ENCODE measurements at regions not wholly inside any gene's neighbourhood (a gene's known extent, or its start where the extent isn't known, plus 50 kb on each side); places are given as distances from the start of the nearest gene placed in this dataset.
A peak's percentile ranks its signal among the peaks of the same experiment; 100 is the strongest.

DNA sequence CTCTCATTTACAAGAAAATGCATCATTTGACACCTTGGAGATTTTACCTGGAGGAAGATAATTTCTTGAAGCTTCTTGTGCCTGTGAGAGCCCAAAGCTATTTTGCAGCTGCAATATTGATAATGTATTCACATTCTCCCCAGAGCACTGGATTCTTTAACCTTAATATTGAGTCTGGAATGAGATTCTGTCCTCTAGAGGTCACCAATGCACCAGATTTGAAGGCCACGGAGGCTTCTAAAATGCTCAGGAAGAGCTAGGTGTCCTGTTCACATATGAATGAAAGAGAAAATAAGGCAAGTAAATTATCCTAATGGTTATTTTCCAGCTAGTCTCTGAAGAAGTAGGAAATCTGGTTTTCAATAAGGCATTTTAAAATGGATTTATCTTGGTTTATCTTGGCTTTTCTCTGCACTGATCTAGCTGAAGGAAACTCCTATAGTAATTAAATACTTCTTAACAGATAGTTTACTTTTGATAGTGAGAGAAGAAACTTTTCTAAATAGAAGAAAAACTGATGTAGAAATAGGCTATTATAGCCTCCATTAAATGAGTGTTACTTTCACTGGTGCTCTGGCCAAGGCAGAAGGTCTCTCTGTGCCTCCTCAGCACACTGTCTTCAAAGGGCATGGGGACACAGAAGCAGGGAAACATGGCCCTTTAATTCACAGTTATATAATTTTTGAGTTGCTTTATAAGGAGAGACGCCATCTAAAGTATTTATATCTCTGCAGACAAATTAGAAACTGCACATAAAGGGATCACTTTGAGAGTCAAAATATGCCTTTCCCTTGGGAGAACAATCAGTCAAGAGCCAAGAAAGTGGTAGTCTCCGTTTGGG, 297.0 kb upstream of the ACTBL2 start:
- peak; percentile 84 for DNase-seq (ENCODE audit: extremely low read depth, low read depth)

DNA sequence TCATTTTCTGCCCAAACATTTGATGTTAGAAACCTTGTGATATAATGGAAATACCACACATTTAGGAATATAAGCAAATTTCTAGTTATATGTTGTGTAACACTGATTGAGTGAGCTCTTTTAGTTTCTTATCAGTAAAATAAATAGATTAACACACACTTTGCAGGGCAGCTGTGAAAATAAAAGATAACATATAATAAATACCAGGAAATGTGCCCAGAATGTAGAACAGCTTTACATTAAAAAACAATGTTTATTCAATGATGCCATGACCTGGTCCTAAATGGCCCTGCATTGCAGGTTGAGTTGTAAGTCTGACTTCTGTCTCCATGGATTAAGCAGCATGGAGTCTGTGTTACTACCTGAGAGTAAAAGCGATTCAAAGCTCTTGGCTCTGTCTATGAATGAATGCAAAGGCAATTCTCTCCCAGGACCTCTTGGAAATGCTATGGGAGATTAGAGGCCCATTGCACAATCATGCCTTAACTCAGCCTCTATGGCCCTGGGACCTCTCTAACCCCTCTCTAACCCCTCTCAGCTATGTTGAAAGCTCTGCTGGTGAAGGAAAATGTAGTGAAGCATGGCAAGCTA, 296.0 kb upstream of the ACTBL2 start:
- DNase-seq (ENCODE audit: extremely low read depth, low read depth) = no peak

DNA sequence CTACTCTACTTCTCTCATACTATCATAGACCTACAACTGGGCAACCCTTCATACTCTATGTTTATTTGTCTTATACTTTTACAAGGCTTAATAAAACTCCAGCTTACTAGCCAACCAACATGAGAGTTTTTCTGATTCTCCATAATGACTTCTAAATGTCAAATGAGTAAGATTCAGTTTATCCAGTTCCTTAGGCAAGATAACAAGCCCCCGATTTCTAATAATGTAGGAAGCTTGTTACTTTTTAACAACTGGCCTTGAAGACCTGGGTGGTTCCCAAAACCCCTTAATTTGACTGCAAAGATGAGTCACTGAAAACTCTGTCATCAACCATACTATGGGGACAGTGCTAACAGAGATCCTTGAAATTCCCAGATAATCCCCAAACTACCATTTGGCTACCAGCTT, 294.6 kb upstream of the ACTBL2 start:
- DNase-seq (ENCODE audit: extremely low read depth, low read depth) = no peak

DNA sequence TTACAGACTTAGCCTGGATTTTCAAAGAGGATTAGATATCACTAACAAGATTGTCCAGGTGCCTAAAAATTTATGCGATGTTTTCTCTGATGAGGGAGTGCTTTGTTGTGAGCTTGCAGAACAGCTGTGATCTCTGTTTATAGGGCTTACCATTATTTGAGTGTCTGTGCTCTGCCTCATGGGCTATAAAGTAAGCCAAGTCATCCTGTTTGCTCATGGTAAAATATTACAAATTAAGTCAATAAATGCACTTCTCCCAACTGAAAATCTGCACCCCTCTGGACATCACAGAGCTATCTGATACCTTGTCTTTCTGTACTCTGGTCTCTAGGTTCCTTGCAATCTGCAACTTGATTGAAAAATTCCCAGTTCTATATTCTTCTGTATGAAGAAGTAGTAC, 293.4 kb upstream of the ACTBL2 start:
- DNase-seq (ENCODE audit: extremely low read depth, low read depth) = no peak

DNA sequence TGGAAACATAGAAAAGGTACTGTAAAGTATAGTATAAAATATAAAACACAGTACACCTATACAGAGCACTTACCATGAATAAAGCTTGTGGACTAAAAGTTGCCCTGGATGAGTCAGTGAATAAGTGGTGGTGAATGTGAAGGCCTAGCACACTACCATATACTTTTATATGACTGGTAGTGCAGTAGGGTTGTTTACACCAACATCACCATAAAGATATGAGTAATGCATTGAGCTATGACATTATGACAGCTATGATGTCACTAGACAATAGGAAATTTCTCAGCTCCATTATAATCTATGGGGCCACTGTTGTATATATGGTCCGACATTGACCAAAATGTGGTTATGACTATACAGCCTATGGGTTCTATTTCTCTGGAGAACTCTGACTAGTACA, 291.8 kb upstream of the ACTBL2 start:
- no peak for DNase-seq (ENCODE audit: extremely low read depth, low read depth)

DNA sequence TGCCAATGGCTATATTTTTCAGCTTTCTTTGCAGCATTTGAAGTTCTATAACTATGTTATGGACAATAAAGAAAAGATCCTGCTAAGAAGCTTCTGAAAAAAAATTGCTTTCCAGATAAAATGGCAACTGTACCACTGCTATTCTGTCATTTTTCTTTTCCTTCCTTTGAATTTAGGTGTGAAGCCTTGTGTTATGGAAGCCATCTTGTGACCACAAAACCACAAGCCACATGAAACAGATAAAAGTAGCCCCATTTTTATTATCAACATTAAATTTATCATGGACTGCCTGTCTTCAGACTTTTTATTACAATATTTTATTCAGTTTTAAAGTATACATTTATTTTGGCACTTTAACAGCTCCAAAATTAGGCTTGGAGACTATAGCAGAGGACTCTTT, 289.9 kb upstream of the ACTBL2 start:
- no peak for DNase-seq (ENCODE audit: extremely low read depth, low read depth)

DNA sequence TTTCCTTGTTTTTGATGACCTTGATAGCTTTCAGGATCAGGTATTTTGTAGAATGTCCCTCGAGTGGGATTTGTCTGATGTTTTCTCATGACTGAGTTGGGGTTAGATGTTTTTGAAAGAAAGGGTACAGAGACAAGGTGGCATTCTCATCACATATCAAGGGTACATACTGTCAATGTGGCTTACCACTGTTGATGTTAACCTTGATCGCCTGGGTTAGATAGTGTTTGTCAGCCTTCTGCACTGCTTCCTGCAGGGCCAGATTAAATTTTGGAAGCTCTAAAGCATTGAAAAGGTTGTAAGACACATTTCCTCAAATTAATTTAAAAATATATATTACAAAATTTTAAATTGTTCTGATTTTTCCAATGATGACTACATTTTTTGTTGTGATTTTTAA, 287.4 kb upstream of the ACTBL2 start:
- DNase-seq (ENCODE audit: extremely low read depth, low read depth) = no peak

DNA sequence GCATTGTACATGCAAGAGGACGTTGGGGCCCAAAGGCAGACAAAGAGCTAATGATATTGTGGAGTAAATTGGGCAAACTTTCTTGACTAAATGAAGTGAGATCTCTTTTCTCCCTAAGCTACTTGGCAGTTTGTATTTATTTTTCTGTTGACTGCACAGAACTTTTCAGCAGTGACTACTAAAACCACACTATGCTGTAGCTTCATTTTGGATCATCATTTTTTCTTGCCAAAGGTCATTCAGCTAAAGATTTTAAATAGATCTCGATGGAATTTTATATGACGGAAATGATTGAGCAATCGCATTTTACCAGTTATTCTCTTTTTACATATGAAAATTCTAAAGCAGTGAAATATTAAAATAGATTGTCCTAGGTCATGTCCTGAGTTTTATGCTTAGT, 286.1 kb upstream of the ACTBL2 start:
- no peak for DNase-seq (ENCODE audit: extremely low read depth, low read depth)

DNA sequence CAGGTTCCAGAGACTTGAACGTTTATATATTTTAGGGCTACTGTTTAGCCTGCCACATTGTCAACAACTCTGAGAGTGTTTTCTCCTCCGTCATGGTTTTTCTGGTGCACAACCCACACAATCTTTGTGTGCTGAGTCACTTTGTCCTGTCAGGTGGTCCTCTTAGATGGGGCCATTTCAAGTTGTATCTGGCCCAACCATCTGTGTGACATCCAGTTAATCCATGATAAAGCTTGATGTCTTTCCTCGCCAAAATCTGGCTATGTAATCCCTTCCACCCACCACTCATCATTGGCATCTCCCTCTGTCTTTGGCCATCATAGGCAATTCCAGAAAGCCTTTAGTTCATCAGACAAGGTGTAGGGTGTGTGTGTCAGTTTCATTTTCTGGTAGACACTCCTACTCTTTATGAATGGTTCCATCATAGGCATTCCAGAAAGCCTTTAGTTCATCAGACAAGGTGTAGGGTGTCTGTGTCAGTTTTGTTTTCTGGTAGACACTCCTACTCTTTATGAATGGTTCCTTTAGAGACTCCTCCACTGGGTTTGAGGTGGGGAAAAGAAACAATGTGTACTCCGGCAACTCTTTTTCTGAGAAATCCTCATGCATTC, 282.0 kb upstream of the ACTBL2 start:
- no peak for DNase-seq (ENCODE audit: extremely low read depth, low read depth)

DNA sequence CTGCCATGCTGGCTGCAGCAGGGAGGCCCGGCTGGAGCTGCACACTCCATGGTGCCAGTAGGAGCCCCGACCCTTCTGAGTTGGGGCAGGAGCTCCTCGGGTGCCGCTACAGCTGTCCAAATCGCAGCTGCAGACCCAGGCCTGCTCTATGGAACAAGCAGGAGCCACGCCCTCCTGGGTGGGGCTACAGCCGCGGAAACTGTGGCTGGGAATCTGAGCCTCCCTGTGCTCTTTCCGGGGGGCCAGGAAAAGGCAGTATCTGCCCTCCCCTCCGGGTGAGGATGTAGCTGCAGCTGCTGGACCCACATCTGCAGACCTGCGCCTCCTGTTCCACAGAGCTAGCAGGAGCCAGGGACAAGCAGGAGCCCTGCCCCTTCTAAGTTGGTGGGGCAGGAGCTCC, 278.9 kb upstream of the ACTBL2 start:
- DNase-seq (ENCODE audit: extremely low read depth, low read depth) = no peak

DNA sequence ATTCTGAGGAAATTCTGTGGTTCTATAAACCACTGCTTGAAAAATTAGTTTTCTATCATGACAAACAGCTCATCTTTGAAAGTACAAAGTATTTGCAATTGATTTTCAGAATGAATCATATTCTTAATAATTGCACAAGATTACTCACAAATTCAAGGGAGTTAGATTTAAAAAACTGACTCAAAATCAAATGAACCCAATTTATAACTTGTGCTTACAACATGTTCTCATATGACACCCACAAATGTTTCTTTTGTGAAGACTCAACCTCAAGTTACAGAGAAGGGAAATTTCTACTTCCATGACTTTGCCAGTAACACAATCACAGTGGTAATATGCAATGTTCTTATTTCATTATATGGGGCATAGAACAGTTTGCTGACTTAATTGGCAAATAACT, 272.0 kb upstream of the ACTBL2 start:
- no peak for DNase-seq (ENCODE audit: extremely low read depth, low read depth)

DNA sequence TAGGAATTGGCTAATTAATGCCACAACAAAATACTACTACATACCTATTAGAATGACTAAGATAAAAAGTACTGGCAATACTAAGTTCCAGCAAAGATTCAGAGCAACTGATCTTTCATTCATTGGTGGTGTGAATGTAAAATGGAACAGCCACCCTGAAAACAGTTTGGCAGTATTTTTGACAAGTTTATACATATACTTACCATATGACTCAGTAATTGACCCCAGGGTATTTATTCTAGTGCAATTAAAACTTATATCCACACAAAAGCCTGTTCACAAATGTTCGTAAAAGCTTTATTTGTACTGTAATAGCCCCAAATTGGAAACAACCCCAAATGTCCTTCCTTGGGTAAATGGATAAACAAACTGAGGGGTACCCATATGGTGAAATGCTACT, 270.8 kb upstream of the ACTBL2 start:
- no peak for DNase-seq (ENCODE audit: extremely low read depth, low read depth)

DNA sequence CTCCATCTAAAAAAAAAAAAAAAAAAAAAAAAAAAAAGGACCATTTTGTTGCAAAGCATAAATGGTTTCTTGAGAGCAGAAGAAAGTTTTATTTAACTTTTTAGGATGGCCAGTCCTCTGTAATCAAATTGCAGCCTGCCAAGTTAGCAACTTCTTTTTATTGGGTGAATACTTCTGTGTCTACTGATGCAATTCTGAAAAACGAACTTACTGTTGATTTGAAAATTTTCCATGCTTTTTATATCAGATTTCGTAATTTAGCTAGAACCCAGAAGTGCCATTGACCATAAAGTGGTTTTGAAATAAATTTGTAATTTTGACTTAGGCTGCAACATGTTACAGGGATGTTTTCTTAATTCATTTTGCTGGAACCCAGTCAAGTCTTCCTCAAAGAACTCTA, 269.1 kb upstream of the ACTBL2 start:
- DNase-seq (ENCODE audit: extremely low read depth, low read depth) = no peak

DNA sequence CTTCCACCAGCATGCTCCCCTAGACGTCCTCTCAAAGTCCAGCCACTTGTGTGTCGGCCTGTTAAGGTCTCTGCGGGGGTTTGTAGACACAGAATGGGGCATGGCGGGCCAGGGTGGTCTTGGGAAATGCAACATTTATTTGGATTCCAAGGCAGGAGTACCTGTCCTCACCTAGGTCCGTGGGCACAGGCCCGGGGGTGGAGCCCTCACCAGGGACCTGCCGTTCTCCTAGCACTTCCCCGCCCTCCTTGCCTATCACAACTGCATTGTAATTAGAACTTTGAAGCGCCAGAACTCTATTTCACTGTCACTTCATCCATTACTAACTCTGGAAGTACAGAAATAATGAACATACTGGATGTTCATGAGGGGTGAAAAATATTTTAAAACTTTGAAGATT, 268.3 kb upstream of the ACTBL2 start:
- no peak for DNase-seq (ENCODE audit: extremely low read depth, low read depth)

DNA sequence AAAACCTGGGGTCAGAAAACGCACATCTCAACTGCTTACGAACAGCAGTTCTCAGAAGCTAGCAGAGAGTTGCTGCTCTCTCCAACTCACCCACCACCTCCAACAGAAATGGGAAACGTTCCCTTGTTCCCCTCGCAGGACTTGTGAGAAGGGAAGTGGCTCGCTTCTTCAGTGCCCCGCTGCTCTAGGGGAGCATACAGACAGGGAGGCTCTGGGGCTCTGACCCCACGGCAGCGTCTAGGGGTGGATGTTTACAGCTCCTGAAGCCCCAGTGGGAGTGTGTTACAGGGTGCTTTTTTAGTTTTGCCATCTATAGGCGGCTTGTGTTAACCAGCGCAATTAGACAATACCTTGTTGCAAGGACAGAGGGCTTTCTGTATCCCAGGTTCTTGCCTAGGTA, 267.7 kb upstream of the ACTBL2 start:
- no peak for DNase-seq (ENCODE audit: extremely low read depth, low read depth)

DNA sequence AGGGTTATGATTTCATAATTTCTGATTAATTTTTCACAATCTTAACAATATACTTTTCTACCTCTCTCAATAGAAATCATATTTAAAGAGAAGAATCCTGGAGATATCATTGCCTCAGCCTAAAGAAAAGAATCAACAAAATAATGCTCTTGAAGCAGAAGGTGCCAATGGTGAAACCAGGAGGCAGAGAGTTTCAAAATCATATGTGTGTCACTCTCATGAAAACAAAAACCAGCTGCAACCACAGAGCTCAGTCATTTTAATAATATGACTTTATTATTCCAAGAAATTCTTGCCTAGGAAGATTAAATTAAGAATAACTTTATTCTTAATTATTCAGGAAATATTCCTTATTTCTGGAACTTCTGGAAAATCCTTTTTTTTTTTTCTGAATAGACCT, 266.8 kb upstream of the ACTBL2 start:
- no peak for DNase-seq (ENCODE audit: extremely low read depth, low read depth)

DNA sequence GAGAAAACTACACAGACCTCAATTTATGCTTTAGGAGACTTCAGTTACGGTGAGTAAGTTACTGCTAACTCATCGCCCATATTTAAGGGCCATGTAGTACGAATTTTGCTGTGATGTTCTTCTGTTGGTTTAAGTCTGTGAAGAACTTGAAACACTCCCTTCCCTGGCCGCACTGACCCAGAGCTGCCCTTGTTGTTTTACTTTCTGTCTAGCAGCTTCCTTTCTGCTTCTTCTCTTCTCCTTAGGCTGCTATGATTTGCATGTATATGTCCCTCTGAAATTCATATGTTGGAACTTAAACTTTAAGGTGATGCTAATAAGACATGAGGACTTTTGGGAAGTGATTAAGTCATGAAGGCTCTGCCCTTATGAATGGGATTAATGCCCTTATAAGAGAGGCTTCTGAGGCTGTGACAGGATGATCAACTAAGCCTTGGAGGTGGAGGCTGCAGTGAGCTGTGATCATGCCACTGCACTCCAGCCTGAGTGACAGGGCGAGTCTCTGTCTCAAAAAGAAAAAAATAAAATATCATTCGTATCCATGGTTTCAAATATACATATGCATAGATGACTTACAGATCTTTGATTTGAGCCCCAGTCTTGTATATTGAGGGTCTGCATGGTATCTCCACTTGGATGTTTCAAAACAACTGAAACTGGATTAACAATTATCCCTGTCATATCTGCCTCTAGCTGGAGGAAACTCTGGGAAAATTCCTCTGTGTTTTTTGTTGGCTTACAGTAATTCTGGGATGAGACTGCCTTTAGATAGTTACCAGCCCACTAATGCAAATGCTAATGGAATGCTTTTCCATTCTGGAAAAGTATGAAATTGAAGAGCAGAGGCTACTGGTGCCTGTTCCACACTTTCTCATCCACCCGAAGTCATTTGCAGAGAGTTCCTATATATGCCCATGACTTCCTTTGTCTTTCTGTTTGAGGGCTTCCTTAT, 263.4 kb upstream of the ACTBL2 start:
- no peak for DNase-seq (ENCODE audit: extremely low read depth, low read depth)

DNA sequence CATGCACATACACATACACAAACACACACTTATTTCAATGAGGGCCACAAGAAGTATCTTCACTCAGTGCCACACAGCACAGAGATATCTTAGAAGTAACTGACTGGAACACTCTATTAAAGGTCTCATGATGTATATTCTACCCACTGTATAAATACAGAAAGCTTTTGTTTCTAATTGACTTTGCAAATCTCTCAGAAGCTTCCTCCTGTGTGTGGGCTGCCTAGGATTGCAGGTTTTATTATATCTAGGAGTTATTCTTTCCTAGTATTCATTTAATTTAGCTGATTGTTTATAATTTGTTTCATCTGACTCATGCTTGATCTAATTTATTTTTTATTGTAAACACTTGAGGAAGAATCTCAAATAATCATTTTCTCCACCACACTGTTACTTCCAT, 262.4 kb upstream of the ACTBL2 start:
- DNase-seq (ENCODE audit: extremely low read depth, low read depth) = no peak

DNA sequence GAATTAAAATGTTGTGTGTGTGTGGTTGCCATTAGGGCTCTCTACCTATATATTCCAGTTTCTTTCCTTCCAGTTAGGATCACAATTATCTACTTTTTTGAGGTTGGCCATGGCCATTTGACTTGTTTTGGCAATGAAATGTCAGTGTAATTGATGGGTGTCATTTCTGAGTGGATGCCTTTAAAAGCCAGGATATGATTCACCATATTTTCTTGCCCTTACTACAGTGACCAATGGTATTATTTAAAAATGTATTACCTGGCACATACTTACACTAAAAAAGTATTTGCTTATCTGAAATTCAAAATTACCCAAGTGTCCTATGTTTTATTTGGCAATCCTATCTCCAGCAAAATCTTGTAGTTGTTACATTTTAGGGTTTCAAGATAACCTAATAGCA, 258.7 kb upstream of the ACTBL2 start:
- no peak for DNase-seq (ENCODE audit: extremely low read depth, low read depth)

DNA sequence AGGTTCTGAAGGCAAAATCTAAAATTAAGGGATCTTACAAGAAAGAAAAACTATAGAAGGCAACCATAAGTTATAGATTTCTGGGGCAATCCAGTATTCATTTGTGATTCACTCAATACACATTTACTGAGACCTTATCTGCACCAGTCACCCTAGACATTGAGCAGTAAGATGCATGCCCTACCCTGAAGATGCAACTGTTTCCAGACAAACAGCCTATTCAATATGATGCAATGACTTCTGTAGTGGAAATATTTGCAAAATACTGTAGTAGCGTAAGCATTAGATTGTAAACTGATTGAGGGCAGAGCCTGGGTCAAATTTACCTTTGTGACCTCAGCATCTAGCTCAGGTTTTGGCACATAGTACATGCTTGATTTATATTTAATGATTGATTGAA, 256.2 kb upstream of the ACTBL2 start:
- DNase-seq (ENCODE audit: extremely low read depth, low read depth) = no peak

DNA sequence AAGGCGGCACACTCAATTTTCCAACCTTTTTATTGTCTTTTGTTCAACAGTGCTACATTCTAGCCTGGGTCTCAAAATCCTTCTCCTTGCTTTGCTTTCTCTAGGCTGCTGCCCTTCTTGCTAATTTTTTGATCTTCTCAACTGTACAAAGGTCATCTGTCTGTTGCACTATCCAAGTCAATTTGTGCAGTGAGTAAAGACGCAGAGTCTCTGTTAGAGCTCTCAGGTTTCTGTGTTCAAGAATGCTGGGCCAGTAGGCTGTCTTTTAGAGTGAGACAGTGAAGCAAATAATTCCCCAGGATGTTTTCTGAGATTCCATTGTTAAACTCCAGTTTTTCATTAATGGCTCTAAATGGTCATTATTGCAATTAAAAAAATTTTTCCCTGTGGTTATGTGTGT, 255.7 kb upstream of the ACTBL2 start:
- DNase-seq (ENCODE audit: extremely low read depth, low read depth) = no peak
